22Rv1 (cell line): ENCODE measurements at regions not wholly inside any gene's neighbourhood (a gene's known extent, or its start where the extent isn't known, plus 50 kb on each side); places are given as distances from the start of the nearest gene placed in this dataset.

Experiments used
- ZFX ChIP-seq: fragments of 450-650 bp; IDR thresholded peaks from 2 replicates; pipeline ENCODE4 v1.6.1; 2017; ENCODE audit warnings: antibody characterized with exemption, borderline replicate concordance
- TF ChIP-seq, protein P1 (sequence below): fragments of 450-650 bp; IDR thresholded peaks from 2 replicates; pipeline ENCODE4 v1.5.1; 2017; ENCODE audit warnings: mild to moderate bottlenecking

DNA sequence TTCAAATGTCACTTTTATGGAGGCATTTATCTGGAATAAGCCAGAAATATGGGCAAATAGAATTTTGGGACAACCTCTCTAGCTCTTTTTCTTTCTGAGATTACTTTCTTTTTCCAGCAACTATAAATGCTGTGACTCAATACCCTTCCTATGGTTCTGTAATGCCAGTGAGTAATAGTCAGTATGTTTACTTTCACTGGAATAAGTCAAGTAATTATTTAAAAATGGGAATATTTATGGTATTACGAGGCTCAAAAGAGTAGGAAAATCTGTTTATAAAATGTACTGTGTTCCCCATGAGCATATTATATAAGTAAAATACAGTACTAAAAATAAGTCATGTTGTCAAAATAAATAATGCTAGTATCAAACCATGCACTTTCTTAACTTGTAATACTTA is 750.5 kb downstream of the LUZP2 start:
- TF ChIP-seq, protein P1, sequence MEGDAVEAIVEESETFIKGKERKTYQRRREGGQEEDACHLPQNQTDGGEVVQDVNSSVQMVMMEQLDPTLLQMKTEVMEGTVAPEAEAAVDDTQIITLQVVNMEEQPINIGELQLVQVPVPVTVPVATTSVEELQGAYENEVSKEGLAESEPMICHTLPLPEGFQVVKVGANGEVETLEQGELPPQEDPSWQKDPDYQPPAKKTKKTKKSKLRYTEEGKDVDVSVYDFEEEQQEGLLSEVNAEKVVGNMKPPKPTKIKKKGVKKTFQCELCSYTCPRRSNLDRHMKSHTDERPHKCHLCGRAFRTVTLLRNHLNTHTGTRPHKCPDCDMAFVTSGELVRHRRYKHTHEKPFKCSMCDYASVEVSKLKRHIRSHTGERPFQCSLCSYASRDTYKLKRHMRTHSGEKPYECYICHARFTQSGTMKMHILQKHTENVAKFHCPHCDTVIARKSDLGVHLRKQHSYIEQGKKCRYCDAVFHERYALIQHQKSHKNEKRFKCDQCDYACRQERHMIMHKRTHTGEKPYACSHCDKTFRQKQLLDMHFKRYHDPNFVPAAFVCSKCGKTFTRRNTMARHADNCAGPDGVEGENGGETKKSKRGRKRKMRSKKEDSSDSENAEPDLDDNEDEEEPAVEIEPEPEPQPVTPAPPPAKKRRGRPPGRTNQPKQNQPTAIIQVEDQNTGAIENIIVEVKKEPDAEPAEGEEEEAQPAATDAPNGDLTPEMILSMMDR = no peak
- no peak for TF ChIP-seq ZFX
